Stimulated activated CD8-positive, alpha-beta memory T cell treated with anti-CD3 and anti-CD28 coated beads, Interleukin-15, amount 100 ng/mL, for 24 hours (primary cell): ENCODE measurements at regions not wholly inside any gene's neighbourhood (a gene's known extent, or its start where the extent isn't known, plus 50 kb on each side); places are given as distances from the start of the nearest gene placed in this dataset.
A peak's percentile ranks its signal among the peaks of the same experiment; 100 is the strongest.

Source experiments
- DNase-seq: peaks from one replicate; pipeline ENCODE4 v3.0.0-alpha.2; 2020; ENCODE audit warnings: low read depth

- peak; percentile 2 for DNase-seq
Observed at GRCh38 chr9:27888661-27889295, 315.5 kb upstream of the C9orf72 start.

- DNase-seq = no peak
Observed at GRCh38 chr9:27924502-27924901, 351.2 kb upstream of the C9orf72 start.

- no peak for DNase-seq
Observed at GRCh38 chr9:27925815-27926214, 352.5 kb upstream of the C9orf72 start.

- no peak for DNase-seq
Observed at GRCh38 chr9:27929841-27930240, 356.6 kb upstream of the C9orf72 start.

GRCh38 chr9:27933210-27934025 is 360.1 kb upstream of the C9orf72 start:
- no peak for DNase-seq

GRCh38 chr9:27934471-27934870 is 361.2 kb upstream of the C9orf72 start:
- no peak for DNase-seq

- DNase-seq = no peak
Observed at GRCh38 chr9:27939186-27939585, 365.9 kb upstream of the C9orf72 start.

- DNase-seq = no peak
Observed at GRCh38 chr9:27940535-27940934, 367.3 kb upstream of the C9orf72 start.

- DNase-seq = no peak
Observed at GRCh38 chr9:27943501-27943900, 370.2 kb upstream of the C9orf72 start.

GRCh38 chr9:27945386-27945785 is 372.1 kb upstream of the C9orf72 start:
- DNase-seq = no peak

GRCh38 chr9:27950382-27950781 is 377.1 kb upstream of the C9orf72 start:
- DNase-seq = no peak

- DNase-seq = no peak
Observed at GRCh38 chr9:27954858-27955257, 381.6 kb upstream of the C9orf72 start.

- DNase-seq = no peak
Observed at GRCh38 chr9:27963836-27964235, 390.6 kb upstream of the C9orf72 start.

- DNase-seq = no peak
Observed at GRCh38 chr9:27967210-27967609, 393.9 kb upstream of the C9orf72 start.

GRCh38 chr9:27977931-27978330 is 404.6 kb upstream of the C9orf72 start:
- DNase-seq = no peak

- DNase-seq = no peak
Observed at GRCh38 chr9:27985714-27986113, 412.4 kb upstream of the C9orf72 start.

- no peak for DNase-seq
Observed at GRCh38 chr9:27990524-27990923, 417.2 kb upstream of the C9orf72 start.

- DNase-seq = no peak
Observed at GRCh38 chr9:27991221-27991620, 417.9 kb upstream of the C9orf72 start.

- no peak for DNase-seq
Observed at GRCh38 chr9:28001096-28001495, 427.8 kb upstream of the C9orf72 start.

GRCh38 chr9:28004900-28005299 is 431.6 kb upstream of the C9orf72 start:
- DNase-seq = no peak

GRCh38 chr9:28005779-28006178 is 432.5 kb upstream of the C9orf72 start:
- DNase-seq = no peak

- no peak for DNase-seq
Observed at GRCh38 chr9:28007097-28007817, 434.0 kb upstream of the C9orf72 start.

GRCh38 chr9:28014212-28014611 is 440.9 kb upstream of the C9orf72 start:
- DNase-seq = no peak
